OCI-LY3 (cell line): ENCODE measurements at regions not wholly inside any gene's neighbourhood (a gene's known extent, or its start where the extent isn't known, plus 50 kb on each side); places are given as distances from the start of the nearest gene placed in this dataset.

Source experiments
- H2AFZ ChIP-seq: fragments of 200-600, 300-600 bp; shearing (Covaris generic); 2 replicates; pipeline ENCODE4 v1.6.0; 2014; ENCODE audit warnings: antibody characterized with exemption, low read depth, low read length
- H3K27ac ChIP-seq: fragments of 200-600, 300-600 bp; sonication (generic); 2 replicates; pipeline ENCODE4 v1.5.1; 2014; ENCODE audit warnings: mild to moderate bottlenecking, low read length, moderate library complexity, mixed read lengths
- H3K27me3 ChIP-seq: fragments of 200-600, 300-600 bp; sonication (generic); 2 replicates; pipeline ENCODE4 v1.6.1; 2014; ENCODE audit warnings: low read depth, low read length, mixed read lengths
- H3K36me3 ChIP-seq: fragments of 200-600, 300-600 bp; sonication (generic); replicated peaks from 2 replicates; pipeline ENCODE3; 2014; ENCODE audit warnings: low read depth, low read length, mixed read lengths
- H3K4me1 ChIP-seq: fragments of 300-600, 200-600 bp; sonication (generic); 2 replicates; pipeline ENCODE4 v1.6.1; 2014; ENCODE audit warnings: low read length, mixed read lengths
- H3K4me2 ChIP-seq: fragments of 200-600, 300-600 bp; sonication (generic); 2 replicates; pipeline ENCODE4 v1.6.1; 2014; ENCODE audit warnings: low read length, mixed read lengths
- H3K4me3 ChIP-seq: fragments of 300-600, 200-600 bp; sonication (generic); 2 replicates; pipeline ENCODE4 v1.5.1; 2014; ENCODE audit warnings: antibody characterized with exemption, mild to moderate bottlenecking, low read length, moderate library complexity
- H3K79me2 ChIP-seq: fragments of 300-600, 200-600 bp; shearing (Covaris generic); 2 replicates; pipeline ENCODE4 v1.6.1; 2014; ENCODE audit warnings: mild to moderate bottlenecking, low read length, mixed read lengths
- H3K9ac ChIP-seq: fragments of 300-600, 200-600 bp; shearing (Covaris generic); 2 replicates; pipeline ENCODE4 v1.6.0; 2014; ENCODE audit warnings: mild to moderate bottlenecking, low read length, moderate library complexity
- H3K9me3 ChIP-seq: fragments of 200-600, 300-600 bp; shearing (Covaris generic); 2 replicates; pipeline ENCODE4 v1.6.1; 2014; ENCODE audit warnings: low read length, mixed read lengths; ENCODE audit not compliant: insufficient read depth
- H4K20me1 ChIP-seq: fragments of 200-600, 300-600 bp; sonication (generic); 2 replicates; pipeline ENCODE4 v1.6.1; 2016; ENCODE audit warnings: low read length, mixed read lengths; ENCODE audit not compliant: insufficient read depth
- CTCF ChIP-seq: fragments of 200-600, 300-600 bp; sonication (generic); IDR thresholded peaks from 2 replicates; pipeline ENCODE4 v1.5.1; 2014; ENCODE audit warnings: antibody characterized with exemption, low read length, low read depth
- EZH2phosphoT487 ChIP-seq: fragments of 200-600 bp; shearing (Covaris generic); IDR thresholded peaks from 2 replicates; pipeline ENCODE4 v1.6.1; 2018; ENCODE audit warnings: antibody characterized with exemption, mixed run types, low read depth

GRCh38 chr17:70370816-70371215, 201.5 kb downstream of the KCNJ2 start:
- H3K4me1 ChIP-seq = peaks cover 16% of the 10 kb centered on the region
- TF ChIP-seq CTCF (no peak), EZH2phosphoT487 (no peak)
- H3K27ac ChIP-seq = no peak overlapping the region
- H3K9me3 ChIP-seq = peaks cover 13% of the 10 kb centered on the region; the same call in 1 of the 2 replicates
- H3K4me2 ChIP-seq = no peak overlapping the region
- no peaks in the 10 kb centered on the region for H4K20me1 ChIP-seq
- no peak overlapping the region for H3K9ac ChIP-seq
- no peak overlapping the region for H3K4me3 ChIP-seq
- peaks cover 21% of the 10 kb centered on the region for H3K36me3 ChIP-seq
- no peaks in the 10 kb centered on the region for H3K27me3 ChIP-seq
- H2AFZ ChIP-seq = peak overlapping the region; percentile 36; the same call in 1 of the 2 replicates
- H3K79me2 ChIP-seq = no peaks in the 10 kb centered on the region

DNA sequence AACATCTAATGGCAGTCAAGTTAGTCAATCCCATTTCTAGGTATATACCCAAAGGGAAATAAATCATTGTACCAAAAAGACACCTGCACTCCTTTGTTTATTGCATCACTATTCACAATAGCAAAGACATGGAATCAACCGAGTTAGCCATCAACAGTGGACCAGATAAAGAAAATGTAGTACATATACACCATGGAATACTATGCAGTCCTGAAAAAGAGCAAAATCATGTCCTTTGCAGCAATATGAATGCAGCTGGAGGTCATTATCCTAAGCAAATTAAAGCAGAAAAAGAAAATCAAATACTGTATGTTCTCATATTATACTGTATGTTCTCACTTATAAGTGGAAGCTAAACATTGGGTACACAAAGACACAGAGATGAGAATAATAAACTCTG, 204.0 kb downstream of the KCNJ2 start:
- Histone ChIP-seq H3K79me2 (no peaks in the 10 kb centered on the region), H3K27me3 (no peaks in the 10 kb centered on the region), H3K4me2 (no peak overlapping the region), H3K4me1 (peaks cover 6% of the 10 kb centered on the region; the same call in 1 of the 2 replicates), H4K20me1 (no peaks in the 10 kb centered on the region), H3K27ac (no peak overlapping the region), H3K4me3 (no peak overlapping the region), H3K9me3 (peaks cover 13% of the 10 kb centered on the region; the same call in 1 of the 2 replicates), H3K9ac (no peak overlapping the region), H3K36me3 (peaks cover 18% of the 10 kb centered on the region), H2AFZ (no peak overlapping the region)
- TF ChIP-seq CTCF = no peak
- no peak for TF ChIP-seq EZH2phosphoT487

DNA sequence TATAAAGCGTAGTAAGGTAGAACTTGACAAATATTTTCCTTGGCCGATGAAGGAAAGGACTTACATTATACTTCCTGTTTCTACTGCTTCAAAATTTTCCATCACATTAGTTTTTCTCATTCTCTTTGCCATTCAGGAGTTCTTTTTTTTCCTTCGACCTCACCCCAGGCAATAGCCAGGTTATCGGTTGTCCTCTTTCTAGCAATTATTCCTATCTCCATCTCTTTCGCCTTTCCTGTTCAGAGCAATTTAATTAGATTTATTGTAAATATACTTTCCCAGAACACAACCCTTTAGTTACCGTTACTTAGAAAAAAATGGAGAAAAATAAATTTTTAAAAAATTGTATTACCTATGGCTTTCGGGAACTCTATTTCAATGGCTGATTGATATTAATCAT, 205.2 kb downstream of the KCNJ2 start:
- Histone ChIP-seq H3K4me3 (no peak overlapping the region), H4K20me1 (no peaks in the 10 kb centered on the region), H3K27ac (no peak overlapping the region), H3K36me3 (peaks cover 15% of the 10 kb centered on the region), H2AFZ (no peak overlapping the region), H3K9ac (no peak overlapping the region), H3K27me3 (no peaks in the 10 kb centered on the region), H3K4me2 (no peak overlapping the region), H3K79me2 (no peaks in the 10 kb centered on the region), H3K4me1 (peaks cover 6% of the 10 kb centered on the region; the same call in 1 of the 2 replicates), H3K9me3 (peaks cover 13% of the 10 kb centered on the region; the same call in 1 of the 2 replicates)
- TF ChIP-seq CTCF = no peak
- no peak for TF ChIP-seq EZH2phosphoT487

GRCh38 chr17:70375406-70375805, 206.1 kb downstream of the KCNJ2 start:
- H2AFZ ChIP-seq = peak overlapping the region; percentile 31; the same call in 1 of the 2 replicates

More at GRCh38 chr17:70375406-70375805, 206.1 kb downstream of the KCNJ2 start:
- TF ChIP-seq CTCF = no peak
- no peak for TF ChIP-seq EZH2phosphoT487
- Histone ChIP-seq H3K36me3 (peaks cover 9% of the 10 kb centered on the region), H3K4me3 (no peak overlapping the region), H3K27ac (no peak overlapping the region), H4K20me1 (no peaks in the 10 kb centered on the region), H3K4me1 (peaks cover 6% of the 10 kb centered on the region; the same call in 1 of the 2 replicates), H3K9ac (no peak overlapping the region), H3K9me3 (peaks cover 8% of the 10 kb centered on the region; the same call in 1 of the 2 replicates), H3K27me3 (no peaks in the 10 kb centered on the region), H3K79me2 (no peaks in the 10 kb centered on the region), H3K4me2 (no peak overlapping the region)
